ENCODE measurements at regions not wholly inside any gene's neighbourhood (a gene's known extent, or its start where the extent isn't known, plus 50 kb on each side); places are given as distances from the start of the nearest gene placed in this dataset.

DNA sequence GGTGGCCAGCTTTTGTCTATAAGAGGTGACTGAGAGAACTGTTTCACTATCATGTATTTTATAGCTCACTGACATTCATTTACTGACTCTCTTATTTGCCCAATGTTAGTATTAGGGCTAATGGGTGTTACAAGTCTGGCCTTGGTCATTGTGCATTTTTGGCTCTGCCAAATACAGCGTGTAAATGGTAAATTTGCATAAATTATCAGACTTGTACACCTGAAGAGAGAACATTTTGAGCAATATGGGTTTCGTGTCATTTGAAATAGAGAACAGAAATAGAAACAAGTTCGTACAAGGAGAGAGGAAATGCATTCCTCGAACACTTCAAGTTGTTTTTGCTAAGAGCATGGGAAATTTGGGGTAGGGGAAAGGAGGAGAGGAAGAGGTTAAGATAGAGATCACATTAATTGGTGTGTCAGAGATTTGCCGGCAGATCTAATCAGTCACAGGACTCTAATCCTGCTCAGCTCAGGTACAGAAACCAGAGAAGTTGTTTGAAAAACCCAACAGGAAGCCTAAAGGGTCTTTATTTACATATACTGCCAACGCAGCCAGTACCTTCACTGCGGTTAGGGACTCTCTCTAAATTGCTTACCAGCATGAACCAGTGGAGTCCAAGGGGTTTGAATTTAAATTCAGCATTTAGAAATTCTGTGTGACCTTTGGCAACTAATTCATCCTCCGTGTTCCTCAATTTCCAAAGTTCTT is 261.5 kb downstream of the GPATCH2 start:
- Histone ChIP-seq H3K4me1 (no peaks in the 10 kb centered on the region), H3K36me3 (no peaks in the 10 kb centered on the region), H3K27ac (no peak overlapping the region), H3K4me3 (no peak overlapping the region), H3K9me3 (peaks cover 0 to 13% (median 1%) of the 10 kb centered on the region in 4 donors), H3K27me3 (no peaks in the 10 kb centered on the region)
- no peak for TF ChIP-seq EP300 (IDR thresholded peaks at IDR 0.05)
- TF ChIP-seq CTCF (IDR thresholded peaks at IDR 0.05) = no peak
- TF ChIP-seq POLR2A (IDR thresholded peaks at IDR 0.05) = no peak
- no peak for TF ChIP-seq POLR2AphosphoS5 (IDR thresholded peaks at IDR 0.05)
- WGBS, 2 donors = 26 to 28% methylated on average over 8 of the region's 8 CpGs
- ATAC-seq (ENCODE audit: low FRiP score in 2 of 2) (no peak), DNase-seq (no peak)

- TF ChIP-seq EP300 (IDR thresholded peaks at IDR 0.05) = no peak
- no peak overlapping the region for H3K27ac ChIP-seq
- WGBS, 2 donors = 64 to 69% methylated on average over 3 of the region's 3 CpGs
- ATAC-seq (ENCODE audit: low FRiP score in 2 of 2) (no peak), DNase-seq (no peak)
- H3K4me3 ChIP-seq = no peak overlapping the region
- no peaks in the 10 kb centered on the region for H3K36me3 ChIP-seq
- H3K4me1 ChIP-seq = no peaks in the 10 kb centered on the region
- H3K27me3 ChIP-seq = no peaks in the 10 kb centered on the region
- H3K9me3 ChIP-seq = no peaks in the 10 kb centered on the region
Observed at GRCh38 chr1:217364220-217364619, 266.7 kb downstream of the GPATCH2 start.

DNA sequence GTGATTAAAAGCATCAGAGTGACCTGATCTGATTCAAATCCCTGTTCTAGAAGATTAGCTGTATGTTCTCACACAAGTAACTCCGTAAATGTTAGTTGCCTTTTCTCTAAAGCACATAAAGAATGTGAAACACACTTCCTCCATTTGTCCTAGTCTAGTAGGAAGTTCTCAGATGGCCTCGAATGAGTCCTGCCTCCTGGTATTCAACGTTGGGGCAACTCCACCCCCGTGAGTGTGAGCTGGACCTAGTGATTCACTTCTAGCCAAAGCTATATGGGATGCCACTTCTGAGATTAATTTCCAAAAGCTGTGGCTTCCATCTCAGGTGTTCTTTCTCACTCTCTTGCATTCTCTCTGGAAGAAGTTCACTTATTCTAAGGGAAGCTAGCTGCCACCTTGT is 267.6 kb downstream of the GPATCH2 start:
- no peak for DNase-seq
- Histone ChIP-seq H3K9me3 (no peaks in the 10 kb centered on the region), H3K4me3 (no peak overlapping the region), H3K27ac (no peak overlapping the region), H3K4me1 (no peaks in the 10 kb centered on the region), H3K27me3 (no peaks in the 10 kb centered on the region), H3K36me3 (no peaks in the 10 kb centered on the region)
- WGBS, 2 donors = 44 to 56% methylated on average over 4 of the region's 4 CpGs
- ATAC-seq (ENCODE audit: low FRiP score in 2 of 2) = no peak
- TF ChIP-seq CTCF (IDR thresholded peaks at IDR 0.05) (no peak), POLR2AphosphoS5 (IDR thresholded peaks at IDR 0.05) (no peak), POLR2A (IDR thresholded peaks at IDR 0.05) (no peak), EP300 (IDR thresholded peaks at IDR 0.05) (no peak)

DNA sequence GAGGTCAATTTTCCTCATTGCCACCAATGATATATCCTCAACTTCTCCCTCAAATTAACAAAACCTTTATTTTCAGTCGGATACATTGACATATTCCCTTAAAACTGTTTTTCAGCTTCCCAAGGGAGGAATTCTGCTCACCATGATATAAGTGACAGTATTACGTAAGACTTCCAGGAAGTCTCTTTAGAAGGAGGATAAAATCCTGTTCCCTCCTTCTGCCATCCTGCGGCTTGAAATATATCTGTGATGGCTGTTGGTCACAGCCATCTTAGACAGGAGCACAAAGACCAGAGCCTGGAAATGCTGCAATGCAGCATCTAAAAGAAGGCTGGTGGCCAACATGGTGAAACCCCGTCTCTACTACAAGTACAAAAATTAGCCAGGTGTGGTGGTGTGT is 270.4 kb downstream of the GPATCH2 start:
- no peak overlapping the region for H3K4me3 ChIP-seq
- WGBS, 2 donors = 83 to 87% methylated on average over 4 of the region's 4 CpGs

DNA sequence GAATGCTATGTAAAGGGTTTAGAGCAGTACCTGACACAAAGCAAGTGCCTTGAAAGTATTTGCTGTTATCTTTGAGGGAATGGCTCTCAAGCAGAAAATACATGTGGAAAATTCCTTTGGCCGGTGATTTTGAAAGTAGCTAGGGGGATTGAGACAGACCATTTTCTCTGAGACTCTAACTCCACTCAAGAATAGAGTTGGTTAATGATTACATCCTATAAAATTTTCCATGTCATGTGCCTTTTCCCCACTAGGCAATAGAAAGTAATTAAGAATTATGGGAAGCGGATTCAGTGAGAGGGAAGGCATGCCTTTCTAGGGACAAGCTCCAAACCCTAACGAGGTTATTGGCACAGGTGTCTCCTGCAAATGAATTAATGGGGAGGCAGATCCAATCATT is 276.0 kb downstream of the GPATCH2 start:
- Histone ChIP-seq H3K36me3 (no peaks in the 10 kb centered on the region), H3K27ac (no peak overlapping the region)

More for the DNA sequence above, 270.4 kb downstream of the GPATCH2 start:
- H3K27ac ChIP-seq = no peak overlapping the region
- no peak for DNase-seq
- ATAC-seq (ENCODE audit: low FRiP score in 2 of 2) = no peak
- no peaks in the 10 kb centered on the region for H3K27me3 ChIP-seq
- no peaks in the 10 kb centered on the region for H3K36me3 ChIP-seq
- H3K9me3 ChIP-seq = no peaks in the 10 kb centered on the region
- TF ChIP-seq POLR2AphosphoS5 (IDR thresholded peaks at IDR 0.05) (no peak), POLR2A (IDR thresholded peaks at IDR 0.05) (no peak), CTCF (IDR thresholded peaks at IDR 0.05) (no peak), EP300 (IDR thresholded peaks at IDR 0.05) (no peak)
- no peaks in the 10 kb centered on the region for H3K4me1 ChIP-seq

More for the DNA sequence above, 276.0 kb downstream of the GPATCH2 start:
- no peaks in the 10 kb centered on the region for H3K27me3 ChIP-seq
- no peak for DNase-seq
- no peak overlapping the region for H3K4me3 ChIP-seq
- no peak for ATAC-seq (ENCODE audit: low FRiP score in 2 of 2)
- H3K9me3 ChIP-seq = no peaks in the 10 kb centered on the region
- 70 to 75% methylated on average over 3 of the region's 3 CpGs for WGBS, 2 donors
- TF ChIP-seq EP300 (IDR thresholded peaks at IDR 0.05) (no peak), POLR2A (IDR thresholded peaks at IDR 0.05) (no peak), POLR2AphosphoS5 (IDR thresholded peaks at IDR 0.05) (no peak)
- H3K4me1 ChIP-seq = no peaks in the 10 kb centered on the region
